Prostate gland (tissue), 2 donors: ENCODE measurements at regions not wholly inside any gene's neighbourhood (a gene's known extent, or its start where the extent isn't known, plus 50 kb on each side); places are given as distances from the start of the nearest gene placed in this dataset.

Source experiments
- POLR2A ChIP-seq: fragments of 450-650 bp; IDR thresholded peaks from one replicate; pipeline ENCODE4 v1.6.1; 2016; ENCODE audit warnings: antibody characterized with exemption, mild to moderate bottlenecking
- POLR2AphosphoS5 ChIP-seq: sonication (generic); formaldehyde crosslinking; IDR thresholded peaks from one replicate; pipeline ENCODE4 v1.6.1; 2017; ENCODE audit warnings: antibody characterized with exemption
- TF ChIP-seq, protein P1 (sequence below), 4 experiments: fragments of 200-600 bp in 2 of 4; fragments of 450-650 bp in 2 of 4; sonication (generic) in 2 of 4; IDR thresholded peaks; 1 replicate in 3 of 4; 2 replicates in 1 of 4; pipeline ENCODE4 v1.5.1; 2016 to 2019; ENCODE audit warnings: antibody characterized with exemption in 4 of 4, mild to moderate bottlenecking in 2 of 4, moderate library complexity in 2 of 4

DNA sequence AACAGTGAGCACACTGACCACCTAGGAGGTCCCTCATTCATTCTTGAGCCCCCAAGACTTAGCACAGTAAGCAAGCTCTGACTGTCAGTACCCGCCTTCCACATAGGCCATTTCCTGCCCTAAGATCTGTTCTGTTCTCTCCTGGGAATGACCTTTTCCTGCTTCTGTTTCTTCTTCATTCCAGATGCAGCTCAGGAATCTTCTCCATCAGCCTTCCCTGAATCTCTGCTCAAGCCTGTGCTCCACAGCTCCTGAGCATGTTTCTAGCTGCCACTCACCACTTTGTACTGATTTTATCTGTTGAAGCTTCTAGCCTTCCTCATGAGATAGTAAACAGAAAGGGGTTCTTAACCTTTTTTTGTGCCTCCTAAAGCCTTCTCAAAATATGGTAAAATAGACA, 56.6 kb downstream of the ZNF281 start:
- TF ChIP-seq, protein P1, sequence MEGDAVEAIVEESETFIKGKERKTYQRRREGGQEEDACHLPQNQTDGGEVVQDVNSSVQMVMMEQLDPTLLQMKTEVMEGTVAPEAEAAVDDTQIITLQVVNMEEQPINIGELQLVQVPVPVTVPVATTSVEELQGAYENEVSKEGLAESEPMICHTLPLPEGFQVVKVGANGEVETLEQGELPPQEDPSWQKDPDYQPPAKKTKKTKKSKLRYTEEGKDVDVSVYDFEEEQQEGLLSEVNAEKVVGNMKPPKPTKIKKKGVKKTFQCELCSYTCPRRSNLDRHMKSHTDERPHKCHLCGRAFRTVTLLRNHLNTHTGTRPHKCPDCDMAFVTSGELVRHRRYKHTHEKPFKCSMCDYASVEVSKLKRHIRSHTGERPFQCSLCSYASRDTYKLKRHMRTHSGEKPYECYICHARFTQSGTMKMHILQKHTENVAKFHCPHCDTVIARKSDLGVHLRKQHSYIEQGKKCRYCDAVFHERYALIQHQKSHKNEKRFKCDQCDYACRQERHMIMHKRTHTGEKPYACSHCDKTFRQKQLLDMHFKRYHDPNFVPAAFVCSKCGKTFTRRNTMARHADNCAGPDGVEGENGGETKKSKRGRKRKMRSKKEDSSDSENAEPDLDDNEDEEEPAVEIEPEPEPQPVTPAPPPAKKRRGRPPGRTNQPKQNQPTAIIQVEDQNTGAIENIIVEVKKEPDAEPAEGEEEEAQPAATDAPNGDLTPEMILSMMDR (IDR thresholded peaks at IDR 0.05) = no peak
- TF ChIP-seq POLR2A = no peak
- TF ChIP-seq POLR2AphosphoS5 = no peak
